GM23248 (cell line): ENCODE measurements at regions not wholly inside any gene's neighbourhood (a gene's known extent, or its start where the extent isn't known, plus 50 kb on each side); places are given as distances from the start of the nearest gene placed in this dataset.

Source experiments
- DNase-seq: peaks from one replicate; pipeline ENCODE4 v3.0.0-alpha.2; 2015
- H2AFZ ChIP-seq: fragments of 200-600 bp; sonication (generic); 2 replicates; pipeline ENCODE4 v1.6.1; 2016; ENCODE audit warnings: antibody characterized with exemption
- H3F3A ChIP-seq: fragments of 200-600 bp; sonication (generic); 2 replicates; pipeline ENCODE4 v1.6.1; 2016; ENCODE audit warnings: mild to moderate bottlenecking, antibody characterized with exemption, mixed run types; ENCODE audit not compliant: insufficient read depth
- H3K27ac ChIP-seq: fragments of 200-600 bp; sonication (generic); 2 replicates; pipeline ENCODE4 v1.5.1; 2016; ENCODE audit warnings: mild to moderate bottlenecking
- H3K27me3 ChIP-seq: fragments of 200-600 bp; sonication (generic); replicated peaks from 2 replicates; pipeline ENCODE4 v1.6.1; 2016; ENCODE audit warnings: mild to moderate bottlenecking; ENCODE audit not compliant: insufficient read depth
- H3K36me3 ChIP-seq: fragments of 200-600 bp; sonication (generic); 2 replicates; pipeline ENCODE4 v1.6.1; 2016; ENCODE audit warnings: low read depth, mild to moderate bottlenecking
- H3K4me1 ChIP-seq: fragments of 200-600 bp; sonication (generic); 2 replicates; pipeline ENCODE4 v1.6.1; 2016; ENCODE audit warnings: mild to moderate bottlenecking; ENCODE audit not compliant: insufficient read depth
- H3K4me2 ChIP-seq: fragments of 200-600 bp; sonication (generic); one replicate; pipeline ENCODE4 v1.6.1; 2016; ENCODE audit warnings: mild to moderate bottlenecking; ENCODE audit not compliant: unreplicated experiment
- H3K4me3 ChIP-seq: fragments of 200-600 bp; sonication (generic); 2 replicates; pipeline ENCODE4 v1.5.1; 2016; ENCODE audit warnings: mild to moderate bottlenecking
- H3K79me2 ChIP-seq: fragments of 200-600 bp; sonication (generic); 2 replicates; pipeline ENCODE4 v1.6.1; 2016; ENCODE audit warnings: mild to moderate bottlenecking; ENCODE audit not compliant: insufficient read depth
- H3K9ac ChIP-seq: fragments of 200-600 bp; sonication (generic); 2 replicates; pipeline ENCODE4 v1.6.1; 2016; ENCODE audit warnings: mild to moderate bottlenecking
- H3K9me2 ChIP-seq: fragments of 200-600 bp; sonication (generic); 2 replicates; pipeline ENCODE4 v1.6.1; 2016; ENCODE audit warnings: mixed run types, mild to moderate bottlenecking, moderate library complexity; ENCODE audit not compliant: insufficient read depth
- H3K9me3 ChIP-seq: fragments of 200-600 bp; sonication (generic); one replicate; pipeline ENCODE4 v1.6.1; 2017; ENCODE audit warnings: low read depth
- H4K20me1 ChIP-seq: fragments of 200-600 bp; sonication (generic); 2 replicates; pipeline ENCODE4 v1.6.0; 2016; ENCODE audit not compliant: insufficient read depth
- EZH2 ChIP-seq: fragments of 200-600 bp; sonication (generic); IDR thresholded peaks from 2 replicates; pipeline ENCODE4 v1.6.1; 2018; ENCODE audit warnings: antibody characterized with exemption, mild to moderate bottlenecking; ENCODE audit not compliant: insufficient read depth, poor library complexity, severe bottlenecking
- EZH2phosphoT487 ChIP-seq: fragments of 200-600 bp; sonication (generic); IDR thresholded peaks from 2 replicates; pipeline ENCODE4 v1.6.1; 2018; ENCODE audit warnings: antibody characterized with exemption, moderate library complexity, mild to moderate bottlenecking, low read depth; ENCODE audit not compliant: insufficient read depth
- WGBS, 2 experiments: methylation state at CpG; one replicate each; pipeline ENCODE4 v1.1.6; 2015 to 2017; ENCODE audit warnings: low lambda C conversion rate in 2 of 2, low coverage in 1 of 2; ENCODE audit errors: missing lambda C conversion rate in 2 of 2; 5-methylcytosine and 5-hydroxymethylcytosine counted together
- in situ Hi-C: fragments of 300-500 bp; cut with MboI; formaldehyde crosslinking; loops from 2 replicates; pipeline ENCODE4 v1.15.0; 2020

- no peak for TF ChIP-seq EZH2phosphoT487
- no peak for TF ChIP-seq EZH2
- no peak overlapping the region for H2AFZ ChIP-seq
- H3K27ac ChIP-seq, result no peak overlapping the region
- H3K27me3 ChIP-seq, result no peaks in the 10 kb centered on the region
- no peaks in the 10 kb centered on the region for H4K20me1 ChIP-seq
- H3K9ac ChIP-seq, result no peak overlapping the region
- in situ Hi-C loops, result no loop called here
- H3K79me2 ChIP-seq, result no peaks in the 10 kb centered on the region
- H3K4me1 ChIP-seq, result no peaks in the 10 kb centered on the region
- no peaks in the 10 kb centered on the region for H3F3A ChIP-seq
- DNase-seq, result no peak
- no peaks in the 10 kb centered on the region for H3K9me2 ChIP-seq
- peaks cover 6% of the 10 kb centered on the region for H3K9me3 ChIP-seq
- H3K4me3 ChIP-seq, result no peak overlapping the region
- no peak overlapping the region for H3K4me2 ChIP-seq
- H3K36me3 ChIP-seq, result no peaks in the 10 kb centered on the region
Observed at GRCh38 chr14:40410708-40411107, 978.5 kb upstream of the FBXO33 start.

GRCh38 chr14:40402957-40403356 is 970.7 kb upstream of the FBXO33 start:
- no peak overlapping the region for H2AFZ ChIP-seq
- H3K79me2 ChIP-seq, result no peaks in the 10 kb centered on the region
- in situ Hi-C loops, result no loop called here
- H3K9me3 ChIP-seq, result no peaks in the 10 kb centered on the region
- H3K9ac ChIP-seq, result no peak overlapping the region
- no peak for TF ChIP-seq EZH2phosphoT487
- no peak for TF ChIP-seq EZH2
- no peaks in the 10 kb centered on the region for H3K27me3 ChIP-seq
- H3K27ac ChIP-seq, result no peak overlapping the region
- no peaks in the 10 kb centered on the region for H3F3A ChIP-seq
- no peak overlapping the region for H3K4me2 ChIP-seq
- no peak for DNase-seq
- H4K20me1 ChIP-seq, result no peaks in the 10 kb centered on the region
- H3K4me3 ChIP-seq, result no peak overlapping the region
- H3K36me3 ChIP-seq, result no peaks in the 10 kb centered on the region
- no peaks in the 10 kb centered on the region for H3K4me1 ChIP-seq
- no peaks in the 10 kb centered on the region for H3K9me2 ChIP-seq

- Histone ChIP-seq H2AFZ (no peak overlapping the region), H3K9ac (no peak overlapping the region), H3K4me1 (no peaks in the 10 kb centered on the region), H3K27me3 (no peaks in the 10 kb centered on the region), H3K4me2 (no peak overlapping the region), H3K36me3 (no peaks in the 10 kb centered on the region), H3K27ac (no peak overlapping the region), H3K9me2 (no peaks in the 10 kb centered on the region), H4K20me1 (no peaks in the 10 kb centered on the region), H3K79me2 (no peaks in the 10 kb centered on the region), H3F3A (no peaks in the 10 kb centered on the region), H3K4me3 (no peak overlapping the region), H3K9me3 (no peaks in the 10 kb centered on the region)
- 12 to 16% methylated on average over 2 of the region's 2 CpGs for WGBS, 2 experiments
- in situ Hi-C loops, result no loop called here
- no peak for DNase-seq
- TF ChIP-seq EZH2 (no peak), EZH2phosphoT487 (no peak)
Observed at GRCh38 chr14:40398981-40399380, 966.7 kb upstream of the FBXO33 start.

- Histone ChIP-seq H3K9ac (no peak overlapping the region), H2AFZ (no peak overlapping the region), H3K27me3 (no peaks in the 10 kb centered on the region), H3K4me2 (no peak overlapping the region), H3K4me3 (no peak overlapping the region), H3K27ac (no peak overlapping the region), H4K20me1 (no peaks in the 10 kb centered on the region), H3K9me2 (no peaks in the 10 kb centered on the region), H3K36me3 (no peaks in the 10 kb centered on the region), H3K4me1 (no peaks in the 10 kb centered on the region), H3F3A (no peaks in the 10 kb centered on the region), H3K9me3 (no peaks in the 10 kb centered on the region), H3K79me2 (no peaks in the 10 kb centered on the region)
- no peak for DNase-seq
- in situ Hi-C loops, result no loop called here
- WGBS, 2 experiments, result 9 to 10% methylated on average over 3 of the region's 3 CpGs
- TF ChIP-seq EZH2phosphoT487 (no peak), EZH2 (no peak)
Observed at GRCh38 chr14:40394634-40395340, 962.6 kb upstream of the FBXO33 start.

- H4K20me1 ChIP-seq, result no peaks in the 10 kb centered on the region
- in situ Hi-C loops, result no loop called here
- TF ChIP-seq EZH2 (no peak), EZH2phosphoT487 (no peak)
Observed at GRCh38 chr14:40393143-40393542, 960.9 kb upstream of the FBXO33 start.

More at GRCh38 chr14:40393143-40393542, 960.9 kb upstream of the FBXO33 start:
- H3K9me3 ChIP-seq, result no peaks in the 10 kb centered on the region
- H3K4me3 ChIP-seq, result no peak overlapping the region
- H2AFZ ChIP-seq, result no peak overlapping the region
- H3K79me2 ChIP-seq, result no peaks in the 10 kb centered on the region
- no peak for DNase-seq
- no peaks in the 10 kb centered on the region for H3K9me2 ChIP-seq
- no peak overlapping the region for H3K9ac ChIP-seq
- no peaks in the 10 kb centered on the region for H3F3A ChIP-seq
- no peak overlapping the region for H3K27ac ChIP-seq
- no peaks in the 10 kb centered on the region for H3K4me1 ChIP-seq
- H3K4me2 ChIP-seq, result no peak overlapping the region
- H3K36me3 ChIP-seq, result no peaks in the 10 kb centered on the region
- no peaks in the 10 kb centered on the region for H3K27me3 ChIP-seq
